Adipose tissue (tissue), 3 donors: ENCODE measurements at regions not wholly inside any gene's neighbourhood (a gene's known extent, or its start where the extent isn't known, plus 50 kb on each side); places are given as distances from the start of the nearest gene placed in this dataset.

Source experiments
- H3K27ac ChIP-seq: one replicate; pipeline ENCODE4 v1.5.1; 2013; ENCODE audit warnings: low read depth, low read length
- WGBS, 3 donors: extraction: QIAGEN DNeasy Blood & Tissue Kit; methylation state at CpG; one replicate each; pipeline ENCODE4 v1.1.7; 2013; 5-methylcytosine and 5-hydroxymethylcytosine counted together
- donor health status: healthy with polysubstance abuse.
- donor health status: Bipolar disorder and iron deficiency.
- donor health status: healthy.

DNA sequence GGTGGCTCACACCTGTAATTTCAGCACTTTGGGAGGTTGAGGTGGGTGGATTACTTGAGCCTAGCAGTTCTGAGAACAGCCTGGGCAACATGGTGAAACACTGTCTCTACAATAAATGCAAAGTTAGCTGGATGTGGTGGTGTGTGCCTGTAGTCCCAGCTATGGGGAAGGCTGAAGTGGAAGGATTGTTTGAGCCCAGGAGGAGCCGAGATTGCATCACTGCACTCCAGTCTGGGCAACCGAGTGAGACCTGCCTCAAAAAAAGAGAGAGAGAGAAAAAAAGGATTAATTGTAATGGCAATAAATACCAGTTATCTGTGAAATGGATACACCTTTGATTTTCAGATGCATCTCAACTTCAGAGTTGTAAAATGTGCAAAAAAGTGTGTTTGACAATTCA, 58.8 kb downstream of the SPRY1 start:
- no peak overlapping the region for H3K27ac ChIP-seq
- 48 to 84% (median 59%) methylated on average over 2 of the region's 2 CpGs for WGBS, 3 donors

DNA sequence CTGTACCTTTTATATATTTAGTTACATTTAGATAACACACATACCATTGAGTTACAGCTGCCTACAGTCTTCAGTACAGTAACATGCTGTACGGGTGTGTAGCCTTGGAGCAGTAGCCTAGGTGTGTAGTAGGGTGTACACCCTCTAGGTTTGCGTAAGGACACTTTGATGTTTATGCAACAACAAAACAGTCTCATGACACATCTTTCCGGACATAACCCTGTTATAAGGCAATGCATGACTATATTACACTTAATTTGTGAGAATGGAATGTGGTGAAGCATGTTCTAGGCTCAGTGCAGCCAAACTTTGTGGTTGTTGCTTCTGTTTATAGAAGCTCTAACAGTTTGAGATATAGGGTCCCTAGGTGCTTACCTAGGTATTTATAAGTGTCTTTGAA, 65.4 kb downstream of the SPRY1 start:
- whole genome bisulfite sequencing, 3 donors = 81 to 86% (median 83%) methylated on average over 3 of the region's 3 CpGs
- no peak overlapping the region for H3K27ac ChIP-seq

- 77 to 85% (median 79%) methylated on average over 3 of the region's 3 CpGs for WGBS, 3 donors
These were observed 67.3 kb downstream of the SPRY1 start for GRCh38 chr4:123463869-123464268.

DNA sequence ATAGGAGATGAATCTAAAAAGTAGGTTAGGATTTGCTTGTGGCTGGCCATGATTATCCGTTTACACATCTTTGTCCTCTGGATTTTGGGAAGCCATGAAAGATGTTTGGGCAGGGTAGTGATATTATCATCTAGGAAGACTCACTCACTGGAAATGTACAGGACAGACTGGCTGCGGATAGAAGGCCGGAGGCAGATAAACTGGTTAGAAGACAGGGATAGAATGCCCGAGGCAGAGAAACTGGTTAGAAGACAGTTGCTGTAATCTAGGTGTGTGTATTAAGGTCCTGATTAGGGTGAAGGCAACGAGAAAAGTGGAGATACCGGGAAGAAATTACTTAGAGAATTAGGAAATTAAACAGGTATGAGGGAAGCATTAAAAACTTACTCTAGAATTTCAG, 68.8 kb downstream of the SPRY1 start:
- H3K27ac ChIP-seq = no peak overlapping the region
- WGBS, 3 donors = 63 to 93% (median 92%) methylated on average over 6 of the region's 6 CpGs

More at GRCh38 chr4:123463869-123464268, 67.3 kb downstream of the SPRY1 start:
- H3K27ac ChIP-seq = no peak overlapping the region

DNA sequence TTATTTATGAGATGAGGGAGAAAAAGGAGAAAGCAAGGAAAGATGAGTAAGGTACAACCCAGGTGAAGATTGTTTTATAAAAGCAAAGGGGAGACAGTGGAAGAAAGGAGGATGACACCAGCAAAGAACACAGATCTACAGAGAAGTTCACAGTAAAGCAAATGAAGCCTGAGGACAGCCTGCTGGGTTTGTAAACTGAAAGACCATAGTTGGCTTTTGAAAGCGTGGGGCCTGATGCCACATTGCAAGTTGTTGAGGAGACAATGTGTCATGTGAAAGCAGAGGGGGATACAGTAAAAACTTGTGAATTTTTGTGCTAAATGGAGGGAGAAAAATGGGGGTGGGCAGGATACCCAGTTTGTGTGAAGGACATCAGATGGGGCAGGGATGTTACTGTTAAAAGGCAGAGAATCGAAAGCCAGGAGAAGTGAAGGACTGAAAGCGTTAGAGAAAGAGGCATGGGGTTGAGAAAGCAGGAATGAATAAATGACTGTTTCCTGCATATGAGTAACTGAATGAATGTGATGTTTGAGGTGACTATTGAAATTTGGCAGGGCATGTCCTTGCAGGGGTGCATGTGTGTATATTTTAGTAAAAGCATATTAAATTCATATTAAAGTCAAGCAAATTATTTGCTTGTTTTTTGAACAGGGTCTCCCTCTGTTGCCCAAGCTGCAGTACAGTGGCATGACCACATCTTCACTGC, 69.6 kb downstream of the SPRY1 start:
- H3K27ac ChIP-seq = no peak overlapping the region
- 84 to 97% (median 95%) methylated on average over 3 of the region's 3 CpGs for WGBS, 3 donors

GRCh38 chr4:123468479-123469031, 72.0 kb downstream of the SPRY1 start:
- WGBS, 3 donors = 41 to 65% (median 65%) methylated on average over 2 of the region's 2 CpGs
- H3K27ac ChIP-seq = no peak overlapping the region

DNA sequence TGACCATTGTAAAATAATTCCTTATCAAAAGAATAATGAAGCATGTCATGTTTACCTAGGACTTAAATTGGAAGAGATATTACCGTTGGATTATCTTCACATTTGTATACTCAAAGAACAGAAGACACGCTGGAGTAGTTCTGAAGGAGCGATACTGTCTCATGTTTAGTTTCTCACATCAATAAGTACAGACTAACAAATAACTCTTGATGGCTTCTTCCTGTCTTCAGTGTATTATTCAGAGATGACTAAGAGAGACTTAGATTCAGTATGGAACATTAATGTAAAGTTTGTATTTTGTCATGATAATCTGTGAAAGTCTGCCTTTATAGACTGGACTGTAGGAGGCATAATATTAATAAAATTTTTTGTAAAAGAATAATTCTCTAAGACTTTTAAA, 72.7 kb downstream of the SPRY1 start:
- 62 to 92% (median 89%) methylated on average over 3 of the region's 3 CpGs for WGBS, 3 donors
- no peak overlapping the region for H3K27ac ChIP-seq

DNA sequence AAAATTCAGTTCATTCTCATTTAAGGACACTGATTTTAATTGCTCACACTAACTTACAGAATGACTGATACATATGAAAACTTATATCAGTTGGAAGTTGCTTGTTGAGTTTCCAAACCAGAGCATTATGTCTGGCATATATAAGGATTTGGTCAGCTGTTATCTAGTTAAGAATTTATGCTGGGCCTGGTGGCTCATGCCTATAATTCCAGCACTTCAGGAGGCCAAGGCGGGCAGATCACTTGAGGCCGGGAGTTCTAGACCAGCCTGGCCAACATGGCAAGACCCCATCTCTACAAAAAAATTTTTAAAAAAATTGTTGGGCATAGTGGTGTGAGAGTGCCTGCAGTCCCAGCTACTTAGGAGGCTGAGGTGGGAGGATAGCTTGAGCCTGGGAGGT, 73.1 kb downstream of the SPRY1 start:
- WGBS, 3 donors = 63 to 98% (median 98%) methylated on average over 2 of the region's 2 CpGs
- no peak overlapping the region for H3K27ac ChIP-seq

GRCh38 chr4:123470640-123471039, 74.0 kb downstream of the SPRY1 start:
- WGBS, 3 donors = 94 to 99% (median 98%) methylated on average over 2 of the region's 2 CpGs
- H3K27ac ChIP-seq = no peak overlapping the region

DNA sequence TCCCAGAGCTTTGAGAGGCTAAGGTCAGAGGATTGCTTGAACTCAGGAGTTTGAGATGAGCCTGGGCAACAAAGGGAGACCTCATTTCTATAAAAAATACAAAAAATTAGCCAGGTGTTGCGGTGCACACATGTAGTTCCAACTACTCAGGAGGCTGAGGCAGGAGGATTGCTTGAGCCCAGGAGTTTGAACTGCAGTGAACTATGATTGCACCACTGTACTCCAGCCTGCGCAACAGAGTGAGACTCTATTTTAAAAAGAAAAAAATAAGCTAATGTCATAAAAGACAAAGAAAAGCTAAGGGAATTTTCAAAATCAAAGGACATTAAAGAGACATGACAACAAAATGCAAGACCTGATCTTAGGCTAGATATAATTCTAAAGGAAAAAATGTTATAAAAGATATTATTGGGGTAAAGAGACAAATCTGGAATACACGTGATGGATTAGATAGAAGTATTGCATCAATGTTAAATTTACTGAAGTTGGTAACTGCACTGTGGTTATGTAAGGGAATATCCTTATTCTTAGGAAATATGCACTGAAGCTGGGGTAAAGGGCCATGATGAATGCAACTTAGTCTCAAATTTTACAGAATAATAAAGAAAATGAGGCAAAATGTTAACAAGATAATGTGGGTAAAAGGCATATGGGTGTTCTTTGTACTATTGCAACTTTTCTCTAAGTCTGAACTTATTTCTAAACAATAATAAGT, 75.2 kb downstream of the SPRY1 start:
- 67 to 93% (median 78%) methylated on average over 3 of the region's 3 CpGs for WGBS, 3 donors
- H3K27ac ChIP-seq = no peak overlapping the region

DNA sequence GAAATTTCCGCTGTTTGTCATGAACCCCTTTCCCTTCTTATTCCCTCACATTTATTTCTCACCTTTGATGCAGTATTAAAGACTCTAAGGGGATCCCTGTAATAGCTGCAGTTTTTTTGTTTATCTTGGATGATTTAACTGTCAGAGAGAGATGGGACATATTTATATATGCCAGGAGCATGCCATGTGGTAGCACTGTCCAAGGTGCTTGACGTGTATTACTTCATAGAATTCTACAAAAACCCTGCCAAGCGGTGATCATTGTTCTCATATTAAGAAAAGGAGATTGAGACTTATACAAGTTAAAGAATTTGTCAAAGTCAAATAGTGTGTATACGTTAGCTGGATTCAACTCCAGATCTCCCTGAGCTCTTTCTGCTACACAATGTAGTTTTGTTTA, 78.2 kb downstream of the SPRY1 start:
- WGBS, 3 donors = 88 to 98% (median 90%) methylated on average over 4 of the region's 4 CpGs
- no peak overlapping the region for H3K27ac ChIP-seq

GRCh38 chr4:123476089-123476488, 79.5 kb downstream of the SPRY1 start:
- WGBS, 3 donors = 0 to 36% (median 0%) methylated on average over 1 of the region's 1 CpG
- H3K27ac ChIP-seq = no peak overlapping the region

DNA sequence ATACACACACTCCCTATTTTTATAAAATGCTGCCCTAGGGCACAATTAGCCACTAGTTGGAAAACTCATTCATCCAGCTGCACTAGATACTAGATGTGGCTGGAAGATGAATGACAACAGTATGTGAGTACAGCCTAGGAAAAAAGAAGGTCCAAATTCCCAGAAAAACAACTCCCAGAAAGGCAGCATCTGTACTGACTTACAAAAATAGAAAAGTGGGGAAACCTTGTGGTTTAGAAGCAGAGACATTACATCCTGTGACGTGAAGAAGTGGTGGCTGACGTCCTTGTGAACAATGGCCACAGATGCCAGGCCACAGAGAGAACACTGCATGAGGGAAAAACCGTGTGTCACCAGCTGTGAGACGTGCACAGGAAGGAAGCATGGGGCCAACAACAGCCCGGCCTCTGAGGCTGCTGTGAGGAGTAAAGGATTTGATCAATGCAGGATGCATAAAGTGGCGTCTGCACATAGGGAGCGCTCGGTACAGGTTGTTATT, 81.2 kb downstream of the SPRY1 start:
- no peak overlapping the region for H3K27ac ChIP-seq
- 43 to 66% (median 44%) methylated on average over 8 of the region's 8 CpGs for WGBS, 3 donors

DNA sequence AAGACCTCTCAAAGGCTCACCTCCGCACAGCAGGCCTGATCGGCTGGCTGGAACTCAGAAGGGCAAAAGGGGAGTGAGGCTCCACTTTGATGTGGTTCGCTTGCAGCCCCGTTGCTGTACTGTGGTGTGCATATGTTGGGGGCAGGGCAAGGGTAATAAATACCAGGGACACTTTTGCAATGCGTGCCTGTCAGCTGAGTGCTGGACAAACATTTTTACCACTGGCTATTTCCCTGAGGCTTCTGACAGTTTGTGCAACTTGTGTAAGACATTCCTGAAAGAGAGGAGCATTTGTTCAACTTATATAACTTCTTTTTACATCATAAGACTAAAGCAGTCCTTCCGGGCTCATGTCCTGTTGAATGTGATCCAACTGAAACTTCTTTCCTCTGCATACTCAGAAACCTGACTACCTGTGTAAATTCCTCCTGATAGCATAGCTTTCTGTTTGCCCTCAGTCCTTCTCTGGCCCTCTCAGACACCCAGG, 82.3 kb downstream of the SPRY1 start:
- H3K27ac ChIP-seq = no peak overlapping the region
- WGBS, 3 donors = 42 to 47% (median 43%) methylated on average over 6 of the region's 6 CpGs

DNA sequence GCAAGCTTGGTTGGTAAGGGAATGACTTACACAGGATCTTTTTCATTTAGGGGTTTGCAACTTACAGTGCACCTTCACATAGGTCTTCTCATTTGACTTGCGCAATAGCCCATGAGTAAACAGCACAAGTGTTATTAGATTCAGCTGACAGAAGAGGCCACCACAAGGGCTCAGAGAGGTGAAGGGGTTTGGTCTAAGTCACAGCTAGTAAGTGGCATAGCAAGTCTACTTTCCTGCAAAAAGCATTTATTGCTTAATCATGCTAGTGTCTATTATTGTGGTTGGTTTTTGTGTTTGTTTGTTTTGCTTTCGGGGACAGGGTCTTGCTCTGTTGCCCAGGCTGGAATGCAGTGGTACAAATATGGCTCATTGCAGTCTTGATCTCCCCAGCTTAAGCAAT, 83.3 kb downstream of the SPRY1 start:
- 60 to 97% (median 88%) methylated on average over 2 of the region's 2 CpGs for WGBS, 3 donors
- H3K27ac ChIP-seq = no peak overlapping the region

DNA sequence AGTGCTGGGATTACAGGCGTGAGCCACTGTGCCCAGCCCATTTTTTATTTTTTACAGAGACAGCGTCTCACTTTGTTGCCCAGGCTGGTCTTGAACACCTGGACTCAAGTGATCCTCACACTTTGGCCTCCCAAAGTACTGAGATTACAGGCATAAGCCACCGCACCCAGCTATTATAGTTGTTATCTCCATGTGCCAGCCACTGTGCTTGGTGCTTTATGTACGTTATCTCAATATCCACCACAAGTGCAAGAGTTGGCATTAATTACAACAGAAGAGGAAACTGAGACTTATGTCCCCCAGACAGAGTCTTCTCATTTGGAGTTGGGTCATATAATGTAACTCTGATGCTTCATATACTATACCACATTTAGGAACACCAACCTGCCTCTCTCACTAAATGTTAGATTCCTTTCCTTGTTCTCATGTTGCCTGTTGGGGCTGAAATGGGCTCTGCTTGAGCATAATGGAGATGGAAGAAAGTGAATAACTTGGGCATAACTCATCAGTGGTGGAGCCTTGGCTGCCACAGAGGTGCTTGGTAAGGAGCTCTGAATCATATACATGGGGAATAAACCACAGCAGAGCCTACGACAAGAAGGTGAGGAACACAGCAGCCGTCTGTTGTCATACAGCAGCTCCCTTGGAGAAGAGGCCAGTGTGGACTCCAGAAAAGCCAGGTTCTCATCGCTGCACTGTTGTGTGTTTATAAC, 84.3 kb downstream of the SPRY1 start:
- no peak overlapping the region for H3K27ac ChIP-seq
- WGBS, 3 donors = 80 to 89% (median 82%) methylated on average over 7 of the region's 7 CpGs

DNA sequence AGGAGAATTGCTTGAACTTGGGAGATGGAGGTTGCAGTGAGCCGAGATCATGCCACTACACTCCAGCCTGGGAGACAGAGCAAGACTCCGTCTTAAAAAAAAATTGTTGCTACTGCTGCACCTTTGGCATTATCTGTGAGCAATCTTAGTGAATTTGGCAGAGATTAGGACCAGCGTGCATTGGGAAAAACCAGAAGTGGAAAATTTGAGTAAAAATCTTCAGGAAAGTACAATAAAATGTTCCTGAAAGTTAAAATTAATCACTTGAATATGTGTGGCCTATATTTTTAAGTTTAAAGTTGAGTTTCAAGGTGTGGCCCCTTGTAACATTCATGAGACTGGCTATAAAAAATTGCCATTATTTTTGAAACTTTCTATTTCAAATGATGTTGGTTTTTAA, 85.1 kb downstream of the SPRY1 start:
- 79 to 86% (median 86%) methylated on average over 3 of the region's 3 CpGs for WGBS, 3 donors

GRCh38 chr4:123484291-123484926, 87.8 kb downstream of the SPRY1 start:
- H3K27ac ChIP-seq = no peak overlapping the region
- 83 to 94% (median 85%) methylated on average over 4 of the region's 4 CpGs for whole genome bisulfite sequencing, 3 donors

More for the DNA sequence above, 85.1 kb downstream of the SPRY1 start:
- no peak overlapping the region for H3K27ac ChIP-seq
